ENCODE measurements at regions not wholly inside any gene's neighbourhood (a gene's known extent, or its start where the extent isn't known, plus 50 kb on each side); places are given as distances from the start of the nearest gene placed in this dataset.

GRCh38 chr2:216920937-216921456 is 61.1 kb upstream of the TNP1 start:
- Histone ChIP-seq H3K4me2 (ENCODE audit: low read length) (no peak overlapping the region), H2BK12ac (ENCODE audit: low read length) (no peak overlapping the region), H3K79me2 (ENCODE audit: control insufficient read depth, insufficient read depth, low read length, poor library complexity) (no peaks in the 10 kb centered on the region), H3K14ac (ENCODE audit: low read length) (no peak overlapping the region), H2BK120ac (ENCODE audit: insufficient read depth, low read length, poor library complexity) (no peak overlapping the region), H2BK5ac (ENCODE audit: low read depth, low read length, poor library complexity) (no peak overlapping the region), H4K91ac (ENCODE audit: low read depth, low read length) (no peak overlapping the region), H4K12ac (ENCODE audit: low read depth, low read length) (no peak overlapping the region), H3K27me3 (ENCODE audit: insufficient read depth, low read length) (no peaks in the 10 kb centered on the region), H3K4me3 (ENCODE audit: low read depth, low read length) (no peak overlapping the region), H3K79me1 (ENCODE audit: low read length) (no peaks in the 10 kb centered on the region), H3K4me1 (ENCODE audit: control insufficient read depth in 1 of 2, insufficient read depth in 2 of 2, low read length in 2 of 2) (no peaks in the 10 kb centered on the region), H3K23ac (ENCODE audit: low read length) (no peak overlapping the region), H3K18ac (ENCODE audit: low read length) (no peak overlapping the region), H2AK5ac (ENCODE audit: low read length) (no peak overlapping the region), H3K4ac (ENCODE audit: low read depth, low read length) (no peak overlapping the region), H3K36me3 (ENCODE audit: control insufficient read depth in 1 of 2, insufficient read depth in 2 of 2, low read length in 2 of 2) (no peaks in the 10 kb centered on the region), H3K9me3 (ENCODE audit: insufficient read depth, low read depth, low read length) (no peaks in the 10 kb centered on the region), H3K27ac (ENCODE audit: low read depth, low read length) (no peak overlapping the region), H2AFZ (ENCODE audit: insufficient read depth, low read length, poor library complexity) (no peak overlapping the region), H4K8ac (ENCODE audit: low read depth, low read length) (no peak overlapping the region), H3K9ac (ENCODE audit: low read length) (no peak overlapping the region)
- no peak for DNase-seq
- WGBS (ENCODE audit: extremely low coverage, insufficient coverage, insufficient read length), result no CpG with 5 or more reads among the region's 10 CpGs

- Histone ChIP-seq H2BK120ac (ENCODE audit: insufficient read depth, low read length, poor library complexity) (no peak overlapping the region), H3K14ac (ENCODE audit: low read length) (no peak overlapping the region), H3K36me3 (ENCODE audit: control insufficient read depth in 1 of 2, insufficient read depth in 2 of 2, low read length in 2 of 2) (no peaks in the 10 kb centered on the region), H3K4me3 (ENCODE audit: low read depth, low read length) (no peak overlapping the region), H3K9me3 (ENCODE audit: insufficient read depth, low read depth, low read length) (no peaks in the 10 kb centered on the region), H3K27ac (ENCODE audit: low read depth, low read length) (no peak overlapping the region), H2AK5ac (ENCODE audit: low read length) (no peak overlapping the region), H4K12ac (ENCODE audit: low read depth, low read length) (no peak overlapping the region), H4K8ac (ENCODE audit: low read depth, low read length) (no peak overlapping the region), H3K79me2 (ENCODE audit: control insufficient read depth, insufficient read depth, low read length, poor library complexity) (no peaks in the 10 kb centered on the region), H2AFZ (ENCODE audit: insufficient read depth, low read length, poor library complexity) (no peak overlapping the region), H3K18ac (ENCODE audit: low read length) (no peak overlapping the region), H3K4me1 (ENCODE audit: control insufficient read depth in 1 of 2, insufficient read depth in 2 of 2, low read length in 2 of 2) (no peaks in the 10 kb centered on the region), H3K9ac (ENCODE audit: low read length) (no peak overlapping the region), H3K23ac (ENCODE audit: low read length) (no peak overlapping the region), H2BK12ac (ENCODE audit: low read length) (no peak overlapping the region), H4K91ac (ENCODE audit: low read depth, low read length) (no peak overlapping the region), H3K79me1 (ENCODE audit: low read length) (no peaks in the 10 kb centered on the region), H3K27me3 (ENCODE audit: insufficient read depth, low read length) (no peaks in the 10 kb centered on the region), H2BK5ac (ENCODE audit: low read depth, low read length, poor library complexity) (no peak overlapping the region), H3K4ac (ENCODE audit: low read depth, low read length) (no peak overlapping the region), H3K4me2 (ENCODE audit: low read length) (no peak overlapping the region)
- DNase-seq, result no peak
- no CpG with 5 or more reads among the region's 8 CpGs for WGBS (ENCODE audit: extremely low coverage, insufficient coverage, insufficient read length)
Measured at GRCh38 chr2:216920143-216920876, 60.4 kb upstream of the TNP1 start.

- H2AFZ ChIP-seq (ENCODE audit: insufficient read depth, low read length, poor library complexity), result no peak overlapping the region
Measured at GRCh38 chr2:216918088-216918680, 58.3 kb upstream of the TNP1 start.

GRCh38 chr2:216916956-216917650 is 57.2 kb upstream of the TNP1 start:
- Histone ChIP-seq H3K4ac (ENCODE audit: low read depth, low read length) (no peak overlapping the region), H3K27me3 (ENCODE audit: insufficient read depth, low read length) (no peaks in the 10 kb centered on the region), H4K12ac (ENCODE audit: low read depth, low read length) (no peak overlapping the region), H2AK5ac (ENCODE audit: low read length) (no peak overlapping the region), H2BK120ac (ENCODE audit: insufficient read depth, low read length, poor library complexity) (no peak overlapping the region), H3K18ac (ENCODE audit: low read length) (no peak overlapping the region), H3K4me2 (ENCODE audit: low read length) (no peak overlapping the region), H3K79me2 (ENCODE audit: control insufficient read depth, insufficient read depth, low read length, poor library complexity) (no peaks in the 10 kb centered on the region), H3K23ac (ENCODE audit: low read length) (no peak overlapping the region), H3K9ac (ENCODE audit: low read length) (no peak overlapping the region), H3K4me3 (ENCODE audit: low read depth, low read length) (no peak overlapping the region), H3K27ac (ENCODE audit: low read depth, low read length) (no peak overlapping the region), H2BK5ac (ENCODE audit: low read depth, low read length, poor library complexity) (no peak overlapping the region), H2BK12ac (ENCODE audit: low read length) (no peak overlapping the region), H2AFZ (ENCODE audit: insufficient read depth, low read length, poor library complexity) (no peak overlapping the region), H3K14ac (ENCODE audit: low read length) (no peak overlapping the region), H3K79me1 (ENCODE audit: low read length) (no peaks in the 10 kb centered on the region), H3K4me1 (ENCODE audit: control insufficient read depth in 1 of 2, insufficient read depth in 2 of 2, low read length in 2 of 2) (no peaks in the 10 kb centered on the region), H3K9me3 (ENCODE audit: insufficient read depth, low read depth, low read length) (no peaks in the 10 kb centered on the region), H3K36me3 (ENCODE audit: control insufficient read depth in 1 of 2, insufficient read depth in 2 of 2, low read length in 2 of 2) (no peaks in the 10 kb centered on the region), H4K8ac (ENCODE audit: low read depth, low read length) (no peak overlapping the region), H4K91ac (ENCODE audit: low read depth, low read length) (no peak overlapping the region)
- no peak for DNase-seq
- WGBS (ENCODE audit: extremely low coverage, insufficient coverage, insufficient read length), result no CpG with 5 or more reads among the region's 3 CpGs

More at GRCh38 chr2:216918088-216918680, 58.3 kb upstream of the TNP1 start:
- no peak overlapping the region for H2BK5ac ChIP-seq (ENCODE audit: low read depth, low read length, poor library complexity)
- no peaks in the 10 kb centered on the region for H3K79me1 ChIP-seq (ENCODE audit: low read length)
- no peak overlapping the region for H3K18ac ChIP-seq (ENCODE audit: low read length)
- H2BK12ac ChIP-seq (ENCODE audit: low read length), result no peak overlapping the region
- no peaks in the 10 kb centered on the region for H3K27me3 ChIP-seq (ENCODE audit: insufficient read depth, low read length)
- H3K36me3 ChIP-seq (ENCODE audit: control insufficient read depth in 1 of 2, insufficient read depth in 2 of 2, low read length in 2 of 2), result no peaks in the 10 kb centered on the region
- no CpG with 5 or more reads among the region's 6 CpGs for WGBS (ENCODE audit: extremely low coverage, insufficient coverage, insufficient read length)
- H4K12ac ChIP-seq (ENCODE audit: low read depth, low read length), result no peak overlapping the region
- no peak for DNase-seq
- H3K9me3 ChIP-seq (ENCODE audit: insufficient read depth, low read depth, low read length), result no peaks in the 10 kb centered on the region
- H4K91ac ChIP-seq (ENCODE audit: low read depth, low read length), result no peak overlapping the region
- no peak overlapping the region for H3K14ac ChIP-seq (ENCODE audit: low read length)
- no peak overlapping the region for H3K4me3 ChIP-seq (ENCODE audit: low read depth, low read length)
- H3K27ac ChIP-seq (ENCODE audit: low read depth, low read length), result no peak overlapping the region
- no peak overlapping the region for H2BK120ac ChIP-seq (ENCODE audit: insufficient read depth, low read length, poor library complexity)
- H3K4me1 ChIP-seq (ENCODE audit: control insufficient read depth in 1 of 2, insufficient read depth in 2 of 2, low read length in 2 of 2), result no peaks in the 10 kb centered on the region
- H3K23ac ChIP-seq (ENCODE audit: low read length), result no peak overlapping the region
- H3K79me2 ChIP-seq (ENCODE audit: control insufficient read depth, insufficient read depth, low read length, poor library complexity), result no peaks in the 10 kb centered on the region
- no peak overlapping the region for H4K8ac ChIP-seq (ENCODE audit: low read depth, low read length)
- no peak overlapping the region for H2AK5ac ChIP-seq (ENCODE audit: low read length)
- H3K4ac ChIP-seq (ENCODE audit: low read depth, low read length), result no peak overlapping the region
- no peak overlapping the region for H3K9ac ChIP-seq (ENCODE audit: low read length)
- H3K4me2 ChIP-seq (ENCODE audit: low read length), result no peak overlapping the region
